ENCODE measurements at regions not wholly inside any gene's neighbourhood (a gene's known extent, or its start where the extent isn't known, plus 50 kb on each side); places are given as distances from the start of the nearest gene placed in this dataset.
"Not testable (repeated sequence)": the region's sequence is repeated elsewhere in the genome, so short reads cannot be mapped to it uniquely, and the experiment has no call there.

- intact Hi-C loops (cut with micrococcal nuclease), result no loop called here
Measured at GRCh38 chr18:46179306-46179705, 75.1 kb downstream of the HAUS1 start.

GRCh38 chr18:46182633-46183358 lies 78.6 kb downstream of the HAUS1 start:
- Histone ChIP-seq H3K4me2 (ENCODE audit: insufficient read depth, low read length) (no peak overlapping the region), H3K4me1 (ENCODE audit: control insufficient read depth, extremely low read depth, insufficient read depth, low read length) (no peaks in the 10 kb centered on the region), H3K27me3 (ENCODE audit: control insufficient read depth in 2 of 2, insufficient read depth in 2 of 2, low read length in 2 of 2) (no peaks in the 10 kb centered on the region), H3K9ac (replicated peaks; ENCODE audit: extremely low read depth, insufficient read depth, low read length) (no peak overlapping the region), H3K27ac (ENCODE audit: insufficient read depth, low read depth, low read length) (no peak overlapping the region), H3K36me3 (ENCODE audit: control insufficient read depth in 2 of 2, extremely low read depth in 1 of 2, insufficient read depth in 2 of 2, low read length in 2 of 2) (no peaks in the 10 kb centered on the region), H3K9me1 (replicated peaks; ENCODE audit: control insufficient read depth, extremely low read depth, insufficient read depth, low read length) (no peaks in the 10 kb centered on the region), H3K9me3 (replicated peaks; ENCODE audit: control insufficient read depth, insufficient read depth, low read length) (no peaks in the 10 kb centered on the region), H3K4me3 (replicated peaks in 1 of 3; ENCODE audit: insufficient read depth in 1 of 3, low read depth in 1 of 3, low read length in 3 of 3) (no peak overlapping the region), H2AFZ (ENCODE audit: low read depth, low read length) (no peak overlapping the region), H3K79me2 (ENCODE audit: control insufficient read depth, insufficient read depth, low read length) (peaks cover 70% of the 10 kb centered on the region), H4K20me1 (replicated peaks; ENCODE audit: control insufficient read depth, extremely low read depth, insufficient read depth, low read length) (peaks cover 7% of the 10 kb centered on the region)
- no peak for TF ChIP-seq MYC (IDR thresholded peaks at IDR 0.05; ENCODE audit: low read depth, low read length)
- TF ChIP-seq GATA2 (IDR thresholded peaks at IDR 0.05; ENCODE audit: insufficient read depth, insufficient read length, low read depth, low read length), result no peak
- DNase-seq (ENCODE audit: low read depth, low spot score) (no peak), FAIRE-seq (no peak)
- POLR2A ChIA-PET, result no interaction called here
- no TSS peak for BruUV-seq (replicated peaks)
- CTCF ChIA-PET, result interaction anchor here (1.8 to 4.9 kb wide), 3 partner anchors 9 to 475 kb away, joined by 8 to 40 read pairs (median 17); a partner anchor contains a TSS
- dilution Hi-C loops (cut with MboI; ENCODE audit: extremely low pct_ligation_motif_present, low sequenced_read_pairs) (no loop called here), intact Hi-C loops (cut with micrococcal nuclease) (no loop called here)

More at GRCh38 chr18:46179306-46179705, 75.1 kb downstream of the HAUS1 start:
- Histone ChIP-seq H3K4me2 (ENCODE audit: insufficient read depth, low read length) (no peak overlapping the region), H3K9ac (replicated peaks; ENCODE audit: extremely low read depth, insufficient read depth, low read length) (no peak overlapping the region), H3K9me3 (replicated peaks; ENCODE audit: control insufficient read depth, insufficient read depth, low read length) (no peaks in the 10 kb centered on the region), H3K36me3 (ENCODE audit: control insufficient read depth in 2 of 2, extremely low read depth in 1 of 2, insufficient read depth in 2 of 2, low read length in 2 of 2) (no peaks in the 10 kb centered on the region), H3K79me2 (ENCODE audit: control insufficient read depth, insufficient read depth, low read length) (peaks cover 90% of the 10 kb centered on the region), H3K4me1 (ENCODE audit: control insufficient read depth, extremely low read depth, insufficient read depth, low read length) (peaks cover 11% of the 10 kb centered on the region), H2AFZ (ENCODE audit: low read depth, low read length) (no peak overlapping the region), H3K27me3 (ENCODE audit: control insufficient read depth in 2 of 2, insufficient read depth in 2 of 2, low read length in 2 of 2) (no peaks in the 10 kb centered on the region), H3K4me3 (replicated peaks in 1 of 3; ENCODE audit: insufficient read depth in 1 of 3, low read depth in 1 of 3, low read length in 3 of 3) (no peak overlapping the region), H3K9me1 (replicated peaks; ENCODE audit: control insufficient read depth, extremely low read depth, insufficient read depth, low read length) (no peaks in the 10 kb centered on the region), H4K20me1 (replicated peaks; ENCODE audit: control insufficient read depth, extremely low read depth, insufficient read depth, low read length) (peaks cover 10% of the 10 kb centered on the region), H3K27ac (ENCODE audit: insufficient read depth, low read depth, low read length) (no peak overlapping the region)
- FAIRE-seq, result no peak
- DNase-seq (ENCODE audit: low read depth, low spot score), result no peak
- no TSS peak for BruUV-seq (replicated peaks)
- no peak for TF ChIP-seq GATA2 (IDR thresholded peaks at IDR 0.05; ENCODE audit: insufficient read depth, insufficient read length, low read depth, low read length)
- dilution Hi-C loops (cut with MboI; ENCODE audit: extremely low pct_ligation_motif_present, low sequenced_read_pairs), result no loop called here
- CTCF ChIA-PET, result interaction anchor here (1.3 kb wide), 1 partner anchor 479 kb away, joined by 3 read pairs; no protein-coding TSS in a partner anchor
- POLR2A ChIA-PET, result no interaction called here

- H3K4me3 ChIP-seq (replicated peaks in 1 of 3; ENCODE audit: insufficient read depth in 1 of 3, low read depth in 1 of 3, low read length in 3 of 3); FAIRE-seq; H3K9me3 ChIP-seq (replicated peaks; ENCODE audit: control insufficient read depth, insufficient read depth, low read length); H3K27me3 ChIP-seq (ENCODE audit: control insufficient read depth in 2 of 2, insufficient read depth in 2 of 2, low read length in 2 of 2); H3K9me1 ChIP-seq (replicated peaks; ENCODE audit: control insufficient read depth, extremely low read depth, insufficient read depth, low read length); H3K27ac ChIP-seq (ENCODE audit: insufficient read depth, low read depth, low read length); H3K4me2 ChIP-seq (ENCODE audit: insufficient read depth, low read length); H3K9ac ChIP-seq (replicated peaks; ENCODE audit: extremely low read depth, insufficient read depth, low read length); POLR2A ChIA-PET; H2AFZ ChIP-seq (ENCODE audit: low read depth, low read length); BruUV-seq (replicated peaks); H3K36me3 ChIP-seq (ENCODE audit: control insufficient read depth in 2 of 2, extremely low read depth in 1 of 2, insufficient read depth in 2 of 2, low read length in 2 of 2); dilution Hi-C loops (cut with MboI; ENCODE audit: extremely low pct_ligation_motif_present, low sequenced_read_pairs); H4K20me1 ChIP-seq (replicated peaks; ENCODE audit: control insufficient read depth, extremely low read depth, insufficient read depth, low read length); H3K4me1 ChIP-seq (ENCODE audit: control insufficient read depth, extremely low read depth, insufficient read depth, low read length); intact Hi-C loops (cut with micrococcal nuclease); DNase-seq (ENCODE audit: low read depth, low spot score): not testable (repeated sequence)
- peaks cover 60% of the 10 kb centered on the region for H3K79me2 ChIP-seq (ENCODE audit: control insufficient read depth, insufficient read depth, low read length)
- CTCF ChIA-PET, result interaction anchor here (3.4 to 4.9 kb wide), 2 partner anchors 10 to 28 kb away, joined by 17 to 40 read pairs; a partner anchor contains a TSS
Measured at GRCh38 chr18:46184296-46184695, 80.1 kb downstream of the HAUS1 start.
